ENCODE measurements at regions not wholly inside any gene's neighbourhood (a gene's known extent, or its start where the extent isn't known, plus 50 kb on each side); places are given as distances from the start of the nearest gene placed in this dataset.
"Not testable (repeated sequence)": the region's sequence is repeated elsewhere in the genome, so short reads cannot be mapped to it uniquely, and the experiment has no call there.

- Histone ChIP-seq H3K4me2 (no peak overlapping the region), H3K27me3 (ENCODE audit: insufficient read depth) (no peaks in the 10 kb centered on the region), H3K27ac (ENCODE audit: low read depth in 2 of 2, low read length in 1 of 2) (no peak overlapping the region), H3K36me3 (replicated peaks in 1 of 2; ENCODE audit: control insufficient read depth in 1 of 2, insufficient read depth in 2 of 2, low read length in 1 of 2) (no peaks in the 10 kb centered on the region), H3F3A (replicated peaks; ENCODE audit: insufficient read depth) (no peaks in the 10 kb centered on the region), H3K9me2 (no peaks in the 10 kb centered on the region), H4K20me1 (ENCODE audit: insufficient read depth) (no peaks in the 10 kb centered on the region), H3K9me3 (no peaks in the 10 kb centered on the region), H3K4me3 (ENCODE audit: low read depth in 2 of 2, low read length in 1 of 2) (no peak overlapping the region), H3K9ac (no peak overlapping the region), H3K4me1 (ENCODE audit: control insufficient read depth in 1 of 2, insufficient read depth in 2 of 2, low read depth in 1 of 2, low read length in 1 of 2) (no peaks in the 10 kb centered on the region), H2AFZ (ENCODE audit: low read depth) (no peak overlapping the region), H3K79me2 (ENCODE audit: insufficient read depth) (no peaks in the 10 kb centered on the region)
- no peak for TF ChIP-seq FOXJ3 (CRISPR knock-in tag; IDR thresholded peaks at IDR 0.05)
- no peak for TF ChIP-seq YY1 (IDR thresholded peaks at IDR 0.05; ENCODE audit: low read depth)
- no peak for TF ChIP-seq REST (IDR thresholded peaks at IDR 0.05; ENCODE audit: low read depth, low read length)
- no peak for TF ChIP-seq USF1 (IDR thresholded peaks at IDR 0.05; ENCODE audit: borderline replicate concordance, low read depth)
- TF ChIP-seq NFIC (IDR thresholded peaks at IDR 0.05; ENCODE audit: borderline replicate concordance), result no peak
- TF ChIP-seq MAX (IDR thresholded peaks at IDR 0.05; ENCODE audit: low read depth), result no peak
- no peak for TF ChIP-seq FOSL2 (IDR thresholded peaks at IDR 0.05; ENCODE audit: borderline replicate concordance, low read depth)
- TF ChIP-seq CHD2 (IDR thresholded peaks at IDR 0.05; ENCODE audit: low read length, partially characterized antibody), result no peak
- no peak for TF ChIP-seq IRF3 (IDR thresholded peaks at IDR 0.05; ENCODE audit: low read depth, low read length)
- no peak for TF ChIP-seq ELF1 (IDR thresholded peaks at IDR 0.05)
- no peak for TF ChIP-seq SIN3A (IDR thresholded peaks at IDR 0.05; ENCODE audit: borderline replicate concordance, low read depth, low read length)
- no peak for TF ChIP-seq GABPA (IDR thresholded peaks at IDR 0.05; ENCODE audit: low read depth)
- TF ChIP-seq RFX5 (IDR thresholded peaks at IDR 0.05; ENCODE audit: low read length), result no peak
- TF ChIP-seq RXRA (IDR thresholded peaks at IDR 0.05; ENCODE audit: borderline replicate concordance, low read depth), result no peak
- no peak for TF ChIP-seq RCOR1 (IDR thresholded peaks at IDR 0.05; ENCODE audit: low read length)
- no peak for TF ChIP-seq TCF12 (IDR thresholded peaks at IDR 0.05)
- DNase-seq, result no peak
- ChIA-PET POLR2A (no interaction called here), CTCF (interaction anchor here (2.1 kb wide), 1 partner anchor 32 kb away, joined by 8 read pairs; no protein-coding TSS in a partner anchor)
- WGBS (ENCODE audit: low lambda C conversion rate), result 0% methylated on average over 2 of the region's 2 CpGs
These were observed 495.1 kb upstream of the CCDC196 start for GRCh38 chr14:65991104-65991503.

GRCh38 chr14:65991935-65992334 lies 494.2 kb upstream of the CCDC196 start:
- H3K4me1 ChIP-seq (ENCODE audit: control insufficient read depth in 1 of 2, insufficient read depth in 2 of 2, low read depth in 1 of 2, low read length in 1 of 2); H3K36me3 ChIP-seq (replicated peaks in 1 of 2; ENCODE audit: control insufficient read depth in 1 of 2, insufficient read depth in 2 of 2, low read length in 1 of 2); H3K79me2 ChIP-seq (ENCODE audit: insufficient read depth); POLR2A ChIA-PET; H2AFZ ChIP-seq (ENCODE audit: low read depth); H3K9ac ChIP-seq; H3K27ac ChIP-seq (ENCODE audit: low read depth in 2 of 2, low read length in 1 of 2); H3K27me3 ChIP-seq (ENCODE audit: insufficient read depth); H3K4me3 ChIP-seq (ENCODE audit: low read depth in 2 of 2, low read length in 1 of 2); H3K9me3 ChIP-seq; DNase-seq; H3K4me2 ChIP-seq; H3F3A ChIP-seq (replicated peaks; ENCODE audit: insufficient read depth); H3K9me2 ChIP-seq; H4K20me1 ChIP-seq (ENCODE audit: insufficient read depth): not testable (repeated sequence)
- CTCF ChIA-PET, result interaction anchor here (2.1 kb wide), 1 partner anchor 33 kb away, joined by 8 read pairs; no protein-coding TSS in a partner anchor
- WGBS (ENCODE audit: low lambda C conversion rate), result 0% methylated on average over 1 of the region's 1 CpG

Measured in SK-N-SH (cell line).